ENCODE measurements at regions not wholly inside any gene's neighbourhood (a gene's known extent, or its start where the extent isn't known, plus 50 kb on each side); places are given as distances from the start of the nearest gene placed in this dataset.

- TF ChIP-seq CTCF (IDR thresholded peaks at IDR 0.05; ENCODE audit: poor library complexity): no peak
- TF ChIP-seq EZH2 (IDR thresholded peaks at IDR 0.05; ENCODE audit: borderline replicate concordance): no peak
- TF ChIP-seq EZH2phosphoT487 (IDR thresholded peaks at IDR 0.05; ENCODE audit: low read depth, severe bottlenecking, unreplicated experiment): no peak
These were observed 205.9 kb downstream of the RSL24D1 start for GRCh38 chr15:54990793-54991192.

Measured in hepatocyte (in vitro differentiated cells).